Pons (tissue), 1 donor: ENCODE measurements at regions not wholly inside any gene's neighbourhood (a gene's known extent, or its start where the extent isn't known, plus 50 kb on each side); places are given as distances from the start of the nearest gene placed in this dataset.

Source experiments
- DNase-seq: peaks from one replicate; pipeline ENCODE4 v3.0.0-alpha.2; 2016; ENCODE audit warnings: low spot score

DNA sequence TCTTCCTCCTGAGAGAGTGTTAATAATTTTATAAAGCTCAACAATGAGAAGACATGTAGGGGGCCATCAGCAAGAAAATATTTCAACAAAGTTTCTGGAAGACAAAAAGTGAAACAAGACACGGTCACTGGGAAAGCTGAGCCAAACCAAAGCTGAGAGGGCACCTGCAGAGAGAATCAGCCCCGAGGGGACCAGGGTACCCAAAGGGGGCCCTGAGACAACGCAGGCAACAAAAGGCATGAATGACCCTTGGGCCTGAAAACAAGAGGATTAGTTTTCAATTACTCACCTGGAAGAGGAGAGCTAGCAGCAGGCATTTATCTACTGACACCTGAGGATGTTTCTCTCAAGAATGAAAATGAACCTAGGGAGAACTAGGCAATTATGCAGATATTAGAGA lies 461.2 kb upstream of the MGMT start:
- DNase-seq: no peak

- no peak for DNase-seq
These were observed 448.5 kb upstream of the MGMT start for GRCh38 chr10:129018511-129018910.

GRCh38 chr10:129020651-129021330 lies 446.2 kb upstream of the MGMT start:
- no peak for DNase-seq

- no peak for DNase-seq
These were observed 445.3 kb upstream of the MGMT start for GRCh38 chr10:129021594-129022304.

GRCh38 chr10:129023082-129023481 lies 444.0 kb upstream of the MGMT start:
- DNase-seq: peak; percentile 20

GRCh38 chr10:129024046-129024445 lies 443.0 kb upstream of the MGMT start:
- DNase-seq: no peak

DNA sequence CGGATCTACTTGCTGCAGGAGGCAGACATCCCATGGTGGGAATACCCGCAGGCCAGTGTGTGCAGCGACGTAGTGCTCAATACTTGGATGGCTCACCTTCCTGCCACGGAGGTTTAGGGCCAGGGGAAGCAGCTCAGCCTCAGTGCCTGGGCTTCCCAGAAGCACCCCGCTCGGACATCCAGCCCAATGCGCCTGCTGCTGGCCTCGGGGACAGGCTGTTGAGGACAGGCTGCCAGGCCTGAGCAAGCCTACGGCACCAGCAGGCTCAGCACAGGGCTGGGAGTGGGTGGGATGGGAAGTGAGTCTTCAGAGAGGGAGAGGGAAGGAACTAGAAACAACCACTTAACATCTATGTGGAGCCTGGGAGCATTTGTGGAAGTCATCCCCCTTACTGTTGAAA lies 441.3 kb upstream of the MGMT start:
- DNase-seq: no peak

DNA sequence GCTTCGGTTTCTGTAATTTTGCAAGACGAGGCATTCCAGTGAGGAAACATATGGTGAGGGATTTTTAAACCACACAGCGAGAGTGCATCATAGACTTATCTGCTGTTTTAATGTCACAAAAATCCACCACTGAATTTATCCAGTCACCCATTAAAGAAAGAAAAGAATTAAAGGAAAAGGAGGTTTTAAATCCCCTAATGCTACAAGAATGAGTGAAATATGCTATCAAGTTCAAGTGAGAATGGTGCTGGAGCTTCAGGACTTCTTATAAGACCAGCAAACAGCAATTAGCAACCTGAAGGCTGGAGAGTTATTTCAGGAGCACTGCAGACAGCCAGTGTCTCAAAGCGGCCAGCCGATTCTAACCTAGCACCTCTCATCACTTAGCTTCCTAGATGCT lies 439.1 kb upstream of the MGMT start:
- DNase-seq: no peak

DNA sequence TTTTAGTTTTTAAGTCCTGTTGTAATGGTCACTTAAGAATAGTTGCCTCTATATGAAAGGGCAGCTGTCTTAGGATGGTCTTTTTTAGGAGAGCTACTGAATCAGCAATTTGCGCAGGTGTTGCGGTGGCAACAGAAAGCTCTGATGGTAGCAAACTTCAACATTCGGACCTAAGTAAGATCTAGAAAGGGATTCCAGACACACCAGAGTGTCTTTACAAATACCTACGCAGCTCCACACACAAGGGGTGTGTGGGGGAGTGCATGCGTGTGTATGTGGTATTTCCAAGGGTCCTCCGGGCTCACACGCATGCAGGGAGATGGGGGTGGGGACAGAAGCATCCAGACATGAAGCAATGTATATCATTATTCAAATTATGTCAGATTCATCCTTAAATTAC lies 438.6 kb upstream of the MGMT start:
- DNase-seq: no peak

GRCh38 chr10:129029051-129029450 lies 438.0 kb upstream of the MGMT start:
- no peak for DNase-seq

GRCh38 chr10:129029851-129030602 lies 437.0 kb upstream of the MGMT start:
- DNase-seq: no peak

DNA sequence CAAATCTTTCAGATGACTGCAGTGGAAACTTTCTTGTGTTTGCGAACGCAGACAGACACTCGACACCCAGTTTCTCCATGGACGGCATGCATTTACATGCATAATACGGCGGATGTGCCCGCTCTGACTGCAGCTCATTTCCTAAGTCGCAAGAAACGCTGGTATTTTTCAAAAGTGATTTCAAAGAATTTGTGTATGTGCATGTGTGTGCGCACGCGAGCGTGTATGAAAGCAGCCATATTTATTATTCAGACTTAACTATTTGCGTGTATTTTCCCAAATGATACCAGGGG lies 436.5 kb upstream of the MGMT start:
- no peak for DNase-seq

DNA sequence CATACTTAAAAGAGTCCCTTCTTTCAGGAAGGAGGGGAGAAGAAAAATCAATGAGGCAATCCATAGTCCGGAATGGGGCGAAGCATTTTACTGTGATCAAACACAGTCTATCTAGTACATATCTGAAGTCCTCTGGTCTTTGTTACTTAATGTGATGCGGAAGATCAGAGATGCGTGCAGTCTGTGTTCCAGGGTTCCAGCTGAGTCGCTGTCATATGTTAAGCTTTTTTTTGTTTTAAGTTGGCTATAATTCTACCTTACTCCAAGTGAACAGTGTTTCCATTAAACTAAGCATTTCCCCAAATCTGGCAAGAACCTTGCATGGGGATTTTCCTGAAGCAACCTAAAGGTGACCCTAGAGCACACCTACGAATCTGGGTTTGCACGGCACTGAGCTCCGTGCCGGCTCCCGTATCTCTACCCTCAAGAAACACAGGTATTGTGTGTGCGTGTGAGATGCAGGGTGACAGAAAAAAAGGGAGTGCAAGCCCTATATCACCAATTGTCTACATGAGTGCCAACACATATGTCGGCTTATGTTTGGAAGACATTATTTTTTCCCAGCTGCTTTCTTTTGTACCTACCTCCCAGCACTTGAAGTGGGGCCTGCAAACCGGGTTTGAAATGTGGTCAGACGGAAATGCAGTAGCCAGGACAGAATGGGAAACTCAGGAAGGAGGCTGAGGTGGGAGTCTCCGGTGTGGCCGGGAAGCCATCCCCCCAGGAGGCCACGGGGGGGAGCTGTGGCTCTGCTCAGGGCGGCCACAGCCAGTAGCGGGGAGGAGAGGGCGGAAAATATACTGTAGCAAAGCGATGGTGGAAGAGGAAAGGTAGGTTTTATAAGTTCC lies 435.8 kb upstream of the MGMT start:
- peak; percentile 22 for DNase-seq

DNA sequence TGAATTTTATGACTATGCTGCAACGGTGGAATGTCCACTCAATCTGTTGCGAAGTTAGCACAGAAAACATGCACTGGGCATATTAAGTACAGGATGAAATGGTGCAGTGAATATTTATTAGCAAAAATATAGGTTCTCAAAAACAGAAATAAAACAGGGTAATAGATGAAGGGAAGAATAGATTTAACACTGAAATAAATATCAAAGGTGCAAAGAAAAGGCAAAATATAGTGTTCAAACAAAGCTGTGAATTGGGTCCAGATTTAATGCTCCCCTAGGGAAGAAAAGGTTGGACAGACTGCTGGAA lies 435.2 kb upstream of the MGMT start:
- DNase-seq: no peak

DNA sequence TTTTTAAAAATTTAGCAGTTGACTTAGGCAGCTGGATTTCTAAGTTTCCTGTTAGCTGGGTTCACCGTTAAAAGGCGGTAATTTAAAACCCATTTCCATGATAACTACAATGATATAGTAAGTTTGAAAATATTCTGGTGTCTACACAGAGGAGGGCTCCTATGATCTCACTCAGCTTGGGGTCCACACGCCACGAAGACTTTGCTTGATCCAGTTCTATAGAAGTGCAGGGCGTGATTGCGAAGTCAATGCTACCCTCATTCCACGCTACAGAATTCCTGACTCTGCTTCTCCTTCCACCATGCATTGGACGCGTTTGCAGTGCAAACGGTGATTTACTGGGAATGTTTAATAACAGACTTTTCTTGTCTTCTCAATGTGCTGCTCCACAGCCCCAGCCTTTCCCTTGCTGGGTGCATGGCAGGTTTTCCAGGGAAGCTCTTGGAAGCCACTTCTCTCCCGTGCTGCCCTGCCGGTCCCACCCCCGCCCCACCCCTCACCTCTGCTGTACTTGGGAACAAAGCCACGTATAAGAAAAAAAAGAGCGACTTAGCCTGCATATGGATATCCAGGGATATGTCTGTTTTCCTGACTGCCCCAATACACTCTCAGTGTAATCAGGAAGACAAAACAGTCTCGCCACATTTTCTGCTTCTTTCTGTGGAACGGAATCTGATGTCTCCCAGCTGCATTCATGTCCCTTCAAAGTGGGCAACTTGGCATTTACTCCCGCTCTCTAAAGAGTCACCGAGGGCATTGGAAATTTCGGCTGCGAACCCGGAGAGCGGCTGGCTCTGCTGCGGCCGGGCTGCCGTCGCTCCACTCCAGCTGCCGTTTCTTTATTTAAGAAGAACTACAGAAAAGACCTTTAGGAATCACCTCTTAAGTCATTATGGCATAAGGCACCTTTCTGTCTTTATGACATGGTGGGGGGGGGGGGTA lies 434.4 kb upstream of the MGMT start:
- DNase-seq: no peak

DNA sequence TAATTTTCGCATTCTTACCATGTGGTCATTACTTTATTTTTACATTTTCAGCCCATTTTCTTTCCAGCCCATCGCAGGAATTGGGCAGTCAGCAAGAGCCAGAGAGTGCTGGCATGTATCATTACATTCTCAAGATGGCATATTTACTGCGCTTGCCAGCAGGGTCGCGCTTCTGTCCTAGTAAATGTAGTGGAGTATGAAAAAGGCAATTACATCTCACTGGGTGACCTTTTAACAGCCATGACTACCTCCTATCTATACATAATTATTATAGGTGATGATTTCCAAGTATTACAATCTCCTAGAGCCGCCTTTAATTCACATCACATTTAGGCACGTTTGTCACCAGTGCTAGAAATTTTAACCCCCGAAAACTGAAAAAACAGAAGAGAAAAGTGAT lies 433.7 kb upstream of the MGMT start:
- DNase-seq: no peak

- DNase-seq: no peak
These were observed 433.2 kb upstream of the MGMT start for GRCh38 chr10:129033790-129034272.

GRCh38 chr10:129035052-129035827 lies 431.8 kb upstream of the MGMT start:
- DNase-seq: no peak

- no peak for DNase-seq
These were observed 428.5 kb upstream of the MGMT start for GRCh38 chr10:129038522-129038921.
